GM12878 (cell line): ENCODE measurements at regions not wholly inside any gene's neighbourhood (a gene's known extent, or its start where the extent isn't known, plus 50 kb on each side); places are given as distances from the start of the nearest gene placed in this dataset.

Experiments used
- CHD4 ChIP-seq: fragments of 200-600 bp; sonication (generic); IDR thresholded peaks from 2 replicates; pipeline ENCODE4 v1.6.1; 2016; ENCODE audit warnings: mild to moderate bottlenecking
- CTCF ChIP-seq, 3 experiments: IDR thresholded peaks in 2 of 3; conservative IDR thresholded peaks in 1 of 3; 2 replicates each; pipeline ENCODE4 v1.5.1; 2011; ENCODE audit warnings: low read depth in 3 of 3, low read length in 3 of 3, mild to moderate bottlenecking in 3 of 3, control low read depth in 2 of 3, moderate library complexity in 2 of 3, inconsistent platforms in 1 of 3, mixed read lengths in 1 of 3; ENCODE audit not compliant: control insufficient read depth in 2 of 3, insufficient read depth in 1 of 3; ENCODE audit errors: extremely low read depth in 1 of 3
- E4F1 ChIP-seq: fragments of 450-650 bp; IDR thresholded peaks from 2 replicates; pipeline ENCODE4 v1.6.1; 2018; ENCODE audit warnings: borderline replicate concordance, mild to moderate bottlenecking; ENCODE audit not compliant: partially characterized antibody
- EGR1 ChIP-seq, 2 experiments: IDR thresholded peaks; 1 replicate in 1 of 2; 2 replicates in 1 of 2; pipeline ENCODE4 v1.6.1; 2011 to 2012; ENCODE audit warnings: low read depth in 2 of 2, low read length in 2 of 2, borderline replicate concordance in 1 of 2, mild to moderate bottlenecking in 1 of 2, moderate library complexity in 1 of 2
- ESRRA ChIP-seq: IDR thresholded peaks from 2 replicates; pipeline ENCODE4 v1.6.1; 2012; ENCODE audit warnings: mild to moderate bottlenecking, low read length, improper control_type of control experiment
- ETV6 ChIP-seq, 2 experiments: fragments of 450-650 bp in 1 of 2; IDR thresholded peaks in 1 of 2; conservative IDR thresholded peaks in 1 of 2; 2 replicates each; pipeline ENCODE4 v1.6.1; 2014; ENCODE audit warnings: antibody characterized with exemption in 1 of 2, borderline replicate concordance in 1 of 2, low read depth in 1 of 2, mild to moderate bottlenecking in 1 of 2, moderate library complexity in 1 of 2
- FOXK2 ChIP-seq: fragments of 450-650 bp; IDR thresholded peaks from 2 replicates; pipeline ENCODE4 v1.6.1; 2017; ENCODE audit warnings: mild to moderate bottlenecking, moderate library complexity
- HSF1 ChIP-seq: fragments of 150-350 bp; IDR thresholded peaks from 2 replicates; pipeline ENCODE4 v1.6.1; 2014; ENCODE audit warnings: mild to moderate bottlenecking, low read depth, low read length
- IKZF1 ChIP-seq: fragments of 450-650 bp; conservative IDR thresholded peaks from 2 replicates; pipeline ENCODE4 v1.6.1; 2017; ENCODE audit warnings: antibody characterized with exemption, mild to moderate bottlenecking
- IKZF2 ChIP-seq, 2 experiments: fragments of 450-650 bp; IDR thresholded peaks; 2 replicates each; pipeline ENCODE4 v1.6.1; 2017; ENCODE audit warnings: mild to moderate bottlenecking in 2 of 2, moderate library complexity in 2 of 2
- JUNB ChIP-seq: IDR thresholded peaks from 2 replicates; pipeline ENCODE4 v1.6.1; 2016; ENCODE audit warnings: antibody characterized with exemption, mild to moderate bottlenecking
- MEF2B ChIP-seq: fragments of 450-650 bp; IDR thresholded peaks from 2 replicates; pipeline ENCODE4 v1.6.1; 2018; ENCODE audit warnings: mild to moderate bottlenecking, moderate library complexity; ENCODE audit not compliant: partially characterized antibody, poor library complexity, severe bottlenecking
- MTA2 ChIP-seq: fragments of 450-650 bp; IDR thresholded peaks from 2 replicates; pipeline ENCODE4 v1.6.1; 2016; ENCODE audit warnings: low read depth, mild to moderate bottlenecking, moderate library complexity
- NFXL1 ChIP-seq: fragments of 450-650 bp; IDR thresholded peaks from 2 replicates; pipeline ENCODE4 v1.6.1; 2017; ENCODE audit warnings: antibody characterized with exemption, mild to moderate bottlenecking, borderline replicate concordance
- NRF1 ChIP-seq: conservative IDR thresholded peaks from 2 replicates; pipeline ENCODE4 v1.6.1; 2011; ENCODE audit warnings: mild to moderate bottlenecking, low read depth, low read length, improper control_type of control experiment
- PML ChIP-seq: IDR thresholded peaks from 2 replicates; pipeline ENCODE4 v1.6.1; 2012; ENCODE audit warnings: low read length, inconsistent platforms
- POLR2AphosphoS2 ChIP-seq: IDR thresholded peaks from 2 replicates; pipeline ENCODE4 v1.6.1; 2011; ENCODE audit warnings: low read depth, mild to moderate bottlenecking, low read length, improper control_type of control experiment, moderate library complexity
- POLR2AphosphoS5 ChIP-seq: IDR thresholded peaks from 2 replicates; pipeline ENCODE4 v1.6.1; 2011; ENCODE audit warnings: mild to moderate bottlenecking, low read length, inconsistent platforms
- SIX5 ChIP-seq: IDR thresholded peaks from 2 replicates; pipeline ENCODE4 v1.6.1; 2011; ENCODE audit warnings: mild to moderate bottlenecking, low read depth, low read length, moderate library complexity; ENCODE audit not compliant: severe bottlenecking
- SMC3 ChIP-seq: IDR thresholded peaks from 2 replicates; pipeline ENCODE4 v1.6.1; 2011; ENCODE audit warnings: low read length, improper control_type of control experiment, borderline replicate concordance
- SP1 ChIP-seq: IDR thresholded peaks from one replicate; pipeline ENCODE4 v1.6.1; 2011; ENCODE audit warnings: low read depth, low read length
- SREBF2 ChIP-seq: IDR thresholded peaks from 2 replicates; pipeline ENCODE4 v1.6.1; 2012; ENCODE audit warnings: mild to moderate bottlenecking, low read length
- WRNIP1 ChIP-seq: IDR thresholded peaks from 2 replicates; pipeline ENCODE4 v1.6.1; 2011; ENCODE audit warnings: low read depth, low read length, improper control_type of control experiment, borderline replicate concordance
- ZNF217 ChIP-seq: fragments of 450-650 bp; IDR thresholded peaks from 2 replicates; pipeline ENCODE4 v1.6.1; 2017; ENCODE audit warnings: antibody characterized with exemption, mild to moderate bottlenecking

GRCh38 chr3:27880969-27881892 is 159.1 kb upstream of the EOMES start (continued):
- TF ChIP-seq ETV6 (conservative IDR thresholded peaks at IDR 0.05 in 1 of 2, IDR thresholded peaks at IDR 0.05 in 1 of 2; ENCODE audit: borderline replicate concordance in 1 of 2, low read depth in 1 of 2), result no peak
- TF ChIP-seq ZNF217, result no peak
- TF ChIP-seq EGR1 (IDR thresholded peaks at IDR 0.05; ENCODE audit: borderline replicate concordance in 1 of 2, low read depth in 2 of 2, low read length in 2 of 2), result no peak
- TF ChIP-seq NRF1, result no peak
- no peak for TF ChIP-seq E4F1
- no peak for TF ChIP-seq ESRRA
- TF ChIP-seq HSF1, result no peak
- no peak for TF ChIP-seq SREBF2
- peak; percentile 41; the same call in 1 of the 2 replicates for TF ChIP-seq IKZF1
- TF ChIP-seq NFXL1, result no peak
- no peak for TF ChIP-seq PML
- no peak for TF ChIP-seq CTCF (IDR thresholded peaks at IDR 0.05 in 2 of 3, conservative IDR thresholded peaks at IDR 0.05 in 1 of 3; ENCODE audit: control insufficient read depth in 2 of 3, extremely low read depth in 1 of 3, insufficient read depth in 1 of 3, low read depth in 3 of 3, low read length in 3 of 3)
- TF ChIP-seq SIX5, result no peak
- no peak for TF ChIP-seq FOXK2
- TF ChIP-seq JUNB, result no peak
- TF ChIP-seq CHD4, result no peak
- no peak for TF ChIP-seq POLR2AphosphoS5
- TF ChIP-seq IKZF2 (IDR thresholded peaks at IDR 0.05), result peak; percentile 24 to 25; a peak in 2 of 4 replicates
- TF ChIP-seq MTA2, result 0 out of 2 replicates have a peak, but pooled peaks have one; percentile 29
- no peak for TF ChIP-seq POLR2AphosphoS2
- peak; percentile 55 for TF ChIP-seq MEF2B
- TF ChIP-seq WRNIP1, result no peak
- TF ChIP-seq SP1, result no peak
- TF ChIP-seq SMC3, result no peak
